ENCODE measurements at regions not wholly inside any gene's neighbourhood (a gene's known extent, or its start where the extent isn't known, plus 50 kb on each side); places are given as distances from the start of the nearest gene placed in this dataset.
"Not testable (repeated sequence)": the region's sequence is repeated elsewhere in the genome, so short reads cannot be mapped to it uniquely, and the experiment has no call there.

- H3K27me3 Mint-ChIP-seq: no peaks in the 10 kb centered on the region
- H3K27ac Mint-ChIP-seq: no peak overlapping the region
- H3K36me3 Mint-ChIP-seq: no peaks in the 10 kb centered on the region
- no peaks in the 10 kb centered on the region for H3K9me3 Mint-ChIP-seq (ENCODE audit: low read depth)
- H3K4me1 Mint-ChIP-seq (ENCODE audit: low read depth): no peaks in the 10 kb centered on the region
- no peak overlapping the region for H3K4me3 Mint-ChIP-seq
Measured at GRCh38 chr7:16298221-16298620, 123.1 kb downstream of the CRPPA start.

GRCh38 chr7:16295558-16295957, 125.8 kb downstream of the CRPPA start:
- Mint-ChIP-seq H3K4me1 (ENCODE audit: low read depth) (no peaks in the 10 kb centered on the region), H3K4me3 (no peak overlapping the region), H3K27ac (no peak overlapping the region), H3K27me3 (no peaks in the 10 kb centered on the region), H3K9me3 (ENCODE audit: low read depth) (no peaks in the 10 kb centered on the region), H3K36me3 (no peaks in the 10 kb centered on the region)

GRCh38 chr7:16293669-16294425, 127.5 kb downstream of the CRPPA start:
- Mint-ChIP-seq H3K4me1 (ENCODE audit: low read depth) (no peaks in the 10 kb centered on the region), H3K36me3 (peaks cover 2% of the 10 kb centered on the region), H3K27me3 (no peaks in the 10 kb centered on the region), H3K27ac (no peak overlapping the region), H3K4me3 (no peak overlapping the region), H3K9me3 (ENCODE audit: low read depth) (peaks cover 4% of the 10 kb centered on the region)

GRCh38 chr7:16284581-16284980, 136.8 kb downstream of the CRPPA start:
- Mint-ChIP-seq H3K27ac (no peak overlapping the region), H3K4me3 (no peak overlapping the region), H3K27me3 (peaks cover 2% of the 10 kb centered on the region), H3K4me1 (ENCODE audit: low read depth) (no peaks in the 10 kb centered on the region), H3K9me3 (ENCODE audit: low read depth) (peaks cover 11% of the 10 kb centered on the region), H3K36me3 (peaks cover 8% of the 10 kb centered on the region)

GRCh38 chr7:16278167-16278787, 143.1 kb downstream of the CRPPA start:
- Mint-ChIP-seq H3K36me3 (no peaks in the 10 kb centered on the region), H3K27me3 (no peaks in the 10 kb centered on the region), H3K9me3 (ENCODE audit: low read depth) (no peaks in the 10 kb centered on the region), H3K4me1 (ENCODE audit: low read depth) (no peaks in the 10 kb centered on the region), H3K4me3 (no peak overlapping the region), H3K27ac (no peak overlapping the region)

- no peaks in the 10 kb centered on the region for H3K36me3 Mint-ChIP-seq
- H3K4me3 Mint-ChIP-seq: no peak overlapping the region
- no peaks in the 10 kb centered on the region for H3K27me3 Mint-ChIP-seq
- H3K4me1 Mint-ChIP-seq (ENCODE audit: low read depth): no peaks in the 10 kb centered on the region
- no peaks in the 10 kb centered on the region for H3K9me3 Mint-ChIP-seq (ENCODE audit: low read depth)
- no peak overlapping the region for H3K27ac Mint-ChIP-seq
Measured at GRCh38 chr7:16271990-16272665, 149.2 kb downstream of the CRPPA start.

- H3K27ac Mint-ChIP-seq: no peak overlapping the region
Measured at GRCh38 chr7:16271355-16271915, 149.9 kb downstream of the CRPPA start.

GRCh38 chr7:16270844-16271243, 150.5 kb downstream of the CRPPA start:
- H3K27ac Mint-ChIP-seq: no peak overlapping the region
- H3K9me3 Mint-ChIP-seq (ENCODE audit: low read depth): no peaks in the 10 kb centered on the region
- no peaks in the 10 kb centered on the region for H3K27me3 Mint-ChIP-seq
- no peaks in the 10 kb centered on the region for H3K4me1 Mint-ChIP-seq (ENCODE audit: low read depth)
- no peaks in the 10 kb centered on the region for H3K36me3 Mint-ChIP-seq
- no peak overlapping the region for H3K4me3 Mint-ChIP-seq

More at GRCh38 chr7:16271355-16271915, 149.9 kb downstream of the CRPPA start:
- no peaks in the 10 kb centered on the region for H3K4me1 Mint-ChIP-seq (ENCODE audit: low read depth)
- H3K27me3 Mint-ChIP-seq: no peaks in the 10 kb centered on the region
- H3K36me3 Mint-ChIP-seq: no peaks in the 10 kb centered on the region
- no peaks in the 10 kb centered on the region for H3K9me3 Mint-ChIP-seq (ENCODE audit: low read depth)
- H3K4me3 Mint-ChIP-seq: no peak overlapping the region

GRCh38 chr7:16268821-16269768, 152.2 kb downstream of the CRPPA start:
- H3K36me3 Mint-ChIP-seq: no peaks in the 10 kb centered on the region
- H3K9me3 Mint-ChIP-seq (ENCODE audit: low read depth): no peaks in the 10 kb centered on the region
- no peaks in the 10 kb centered on the region for H3K27me3 Mint-ChIP-seq
- no peak overlapping the region for H3K27ac Mint-ChIP-seq
- no peaks in the 10 kb centered on the region for H3K4me1 Mint-ChIP-seq (ENCODE audit: low read depth)
- H3K4me3 Mint-ChIP-seq: no peak overlapping the region

- Mint-ChIP-seq H3K36me3 (no peaks in the 10 kb centered on the region), H3K27ac (no peak overlapping the region), H3K4me1 (ENCODE audit: low read depth) (no peaks in the 10 kb centered on the region), H3K4me3 (no peak overlapping the region), H3K9me3 (ENCODE audit: low read depth) (no peaks in the 10 kb centered on the region), H3K27me3 (no peaks in the 10 kb centered on the region)
Measured at GRCh38 chr7:16267953-16268820, 153.2 kb downstream of the CRPPA start.

- Mint-ChIP-seq H3K27ac (no peak overlapping the region), H3K9me3 (ENCODE audit: low read depth) (no peaks in the 10 kb centered on the region), H3K27me3 (no peaks in the 10 kb centered on the region), H3K4me1 (ENCODE audit: low read depth) (no peaks in the 10 kb centered on the region), H3K36me3 (peaks cover 2% of the 10 kb centered on the region), H3K4me3 (no peak overlapping the region)
Measured at GRCh38 chr7:16266877-16267276, 154.5 kb downstream of the CRPPA start.

GRCh38 chr7:16266470-16266869, 154.9 kb downstream of the CRPPA start:
- not testable (repeated sequence) for H3K9me3 Mint-ChIP-seq (ENCODE audit: low read depth); H3K27me3 Mint-ChIP-seq; H3K36me3 Mint-ChIP-seq; H3K4me3 Mint-ChIP-seq; H3K27ac Mint-ChIP-seq; H3K4me1 Mint-ChIP-seq (ENCODE audit: low read depth)

GRCh38 chr7:16265863-16266458, 155.4 kb downstream of the CRPPA start:
- Mint-ChIP-seq H3K27ac (no peak overlapping the region), H3K27me3 (no peaks in the 10 kb centered on the region), H3K9me3 (ENCODE audit: low read depth) (no peaks in the 10 kb centered on the region), H3K36me3 (peaks cover 2% of the 10 kb centered on the region), H3K4me1 (ENCODE audit: low read depth) (no peaks in the 10 kb centered on the region), H3K4me3 (no peak overlapping the region)
